HEK293 (cell line): ENCODE measurements at regions not wholly inside any gene's neighbourhood (a gene's known extent, or its start where the extent isn't known, plus 50 kb on each side); places are given as distances from the start of the nearest gene placed in this dataset.

Experiments
- CTCF ChIA-PET: fragments of 350-600 bp; formaldehyde crosslinking; extraction: SDS; loops from one replicate; lab custom pipeline; 2021; ENCODE audit warnings: antibody characterized with exemption; lab: Yijun Ruan, JAX
- POLR2A ChIA-PET: fragments of 300-600 bp; formaldehyde crosslinking; extraction: SDS; loops from one replicate; lab custom pipeline; 2020; ENCODE audit warnings: antibody characterized with exemption, inconsistent platforms; lab: Yijun Ruan, JAX
- H3K27ac ChIP-seq: fragments of 200-500 bp; sonication (Bioruptor generic); 2 replicates; pipeline ENCODE4 v1.5.1; 2014; ENCODE audit warnings: low read depth, low read length, control low read depth, inconsistent platforms; ENCODE audit errors: extremely low read depth
- H3K36me3 ChIP-seq, 2 experiments: fragments of 200-500 bp in 1 of 2; sonication (Bioruptor generic) in 1 of 2; 1 replicate in 1 of 2; 2 replicates in 1 of 2; pipeline ENCODE4 v1.5.1; 2014 to 2017; ENCODE audit warnings: inconsistent platforms in 2 of 2, low read length in 2 of 2; ENCODE audit not compliant: control insufficient read depth in 2 of 2, insufficient read depth in 1 of 2
- H3K4me1 ChIP-seq: fragments of 200-500 bp; sonication (Bioruptor generic); 2 replicates; pipeline ENCODE4 v1.5.1; 2014; ENCODE audit warnings: mild to moderate bottlenecking, low read length, inconsistent platforms; ENCODE audit not compliant: control insufficient read depth, insufficient read depth
- H3K4me3 ChIP-seq: 2 replicates; pipeline ENCODE4 v1.5.1; 2011; ENCODE audit warnings: low read depth, mild to moderate bottlenecking, control low read depth, low read length, moderate library complexity
- H3K9me3 ChIP-seq: fragments of 200-500 bp; sonication (Bioruptor generic); 2 replicates; pipeline ENCODE4 v1.5.1; 2014; ENCODE audit warnings: low read depth, low read length, inconsistent platforms; ENCODE audit not compliant: control insufficient read depth, insufficient read depth
- MZF1 ChIP-seq: fragments of 450-650 bp; formaldehyde crosslinking; IDR thresholded peaks from 2 replicates; pipeline ENCODE4 v1.5.1; 2017; ENCODE audit warnings: missing biosample characterization, missing genetic modification characterization, borderline replicate concordance
- PRDM1 ChIP-seq: fragments of 450-650 bp; formaldehyde crosslinking; IDR thresholded peaks from 2 replicates; pipeline ENCODE4; 2016; ENCODE audit warnings: missing biosample characterization, missing genetic modification characterization
- RBAK ChIP-seq: fragments of 450-650 bp; formaldehyde crosslinking; IDR thresholded peaks from 2 replicates; pipeline ENCODE4 v1.5.1; 2016; ENCODE audit warnings: missing biosample characterization, missing genetic modification characterization
- SP2 ChIP-seq: fragments of 450-650 bp; formaldehyde crosslinking; IDR thresholded peaks from 2 replicates; pipeline ENCODE4 v1.5.1; 2016; ENCODE audit warnings: missing biosample characterization, missing genetic modification characterization
- TRIM28 ChIP-seq: IDR thresholded peaks from 2 replicates; pipeline ENCODE4 v1.6.1; 2011; ENCODE audit warnings: low read length, control low read depth, borderline replicate concordance
- ZNF146 ChIP-seq: fragments of 450-650 bp; formaldehyde crosslinking; IDR thresholded peaks from 2 replicates; pipeline ENCODE4 v1.5.1; 2016; ENCODE audit warnings: missing biosample characterization, missing genetic modification characterization
- ZNF157 ChIP-seq: fragments of 450-650 bp; formaldehyde crosslinking; IDR thresholded peaks from 2 replicates; pipeline ENCODE4 v1.5.1; 2016; ENCODE audit warnings: missing biosample characterization, missing genetic modification characterization
- ZNF16 ChIP-seq: fragments of 450-650 bp; formaldehyde crosslinking; IDR thresholded peaks from 2 replicates; pipeline ENCODE4 v1.5.1; 2016; ENCODE audit warnings: low read depth, missing biosample characterization, missing genetic modification characterization
- ZNF311 ChIP-seq: fragments of 450-650 bp; formaldehyde crosslinking; IDR thresholded peaks from 2 replicates; pipeline ENCODE4 v1.5.1; 2017; ENCODE audit warnings: missing biosample characterization, missing genetic modification characterization, borderline replicate concordance
- ZNF514 ChIP-seq: fragments of 450-650 bp; formaldehyde crosslinking; IDR thresholded peaks from 2 replicates; pipeline ENCODE4 v1.5.1; 2016; ENCODE audit warnings: missing biosample characterization, missing genetic modification characterization
- ZNF654 ChIP-seq: fragments of 450-650 bp; formaldehyde crosslinking; IDR thresholded peaks from 2 replicates; pipeline ENCODE4 v1.5.1; 2016; ENCODE audit warnings: low read depth, missing biosample characterization, missing genetic modification characterization
- ZNF785 ChIP-seq: fragments of 450-650 bp; formaldehyde crosslinking; IDR thresholded peaks from 2 replicates; pipeline ENCODE4 v1.5.1; 2016; ENCODE audit warnings: missing biosample characterization, missing genetic modification characterization
- ZNF830 ChIP-seq: fragments of 450-650 bp; IDR thresholded peaks from 2 replicates; pipeline ENCODE4 v1.5.0; 2018; ENCODE audit warnings: missing biosample characterization, missing genetic modification characterization, low read depth, mild to moderate bottlenecking, moderate library complexity
- ZNF843 ChIP-seq: fragments of 450-650 bp; formaldehyde crosslinking; IDR thresholded peaks from 2 replicates; pipeline ENCODE4 v1.5.1; 2016; ENCODE audit warnings: missing biosample characterization, missing genetic modification characterization
- ZXDB ChIP-seq: fragments of 450-650 bp; formaldehyde crosslinking; IDR thresholded peaks from 2 replicates; pipeline ENCODE4 v1.5.1; 2016; ENCODE audit warnings: missing biosample characterization, missing genetic modification characterization
- TF ChIP-seq, protein P1 (sequence below): fragments of 450-650 bp; formaldehyde crosslinking; IDR thresholded peaks from 2 replicates; pipeline ENCODE4 v1.5.1; 2016; ENCODE audit warnings: missing biosample characterization, missing genetic modification characterization
- TF ChIP-seq, protein P2 (sequence below): fragments of 450-650 bp; formaldehyde crosslinking; IDR thresholded peaks from 2 replicates; pipeline ENCODE4 v1.5.1; 2016; ENCODE audit warnings: missing biosample characterization, missing genetic modification characterization
- TF ChIP-seq, protein P3 (sequence below): fragments of 450-650 bp; formaldehyde crosslinking; IDR thresholded peaks from 2 replicates; pipeline ENCODE4 v1.5.0; 2017; ENCODE audit warnings: missing biosample characterization, missing genetic modification characterization, borderline replicate concordance
- TF ChIP-seq, protein P4 (sequence below): fragments of 450-650 bp; formaldehyde crosslinking; IDR thresholded peaks from 2 replicates; pipeline ENCODE4; 2016; ENCODE audit warnings: missing biosample characterization, missing genetic modification characterization
- TF ChIP-seq, protein P5 (sequence below): fragments of 450-650 bp; formaldehyde crosslinking; IDR thresholded peaks from 2 replicates; pipeline ENCODE4 v1.5.1; 2016; ENCODE audit warnings: missing biosample characterization, missing genetic modification characterization
- TF ChIP-seq, protein P6 (sequence below): fragments of 450-650 bp; formaldehyde crosslinking; IDR thresholded peaks from 2 replicates; pipeline ENCODE4 v1.5.1; 2016; ENCODE audit warnings: missing biosample characterization, missing genetic modification characterization, low read depth

DNA sequence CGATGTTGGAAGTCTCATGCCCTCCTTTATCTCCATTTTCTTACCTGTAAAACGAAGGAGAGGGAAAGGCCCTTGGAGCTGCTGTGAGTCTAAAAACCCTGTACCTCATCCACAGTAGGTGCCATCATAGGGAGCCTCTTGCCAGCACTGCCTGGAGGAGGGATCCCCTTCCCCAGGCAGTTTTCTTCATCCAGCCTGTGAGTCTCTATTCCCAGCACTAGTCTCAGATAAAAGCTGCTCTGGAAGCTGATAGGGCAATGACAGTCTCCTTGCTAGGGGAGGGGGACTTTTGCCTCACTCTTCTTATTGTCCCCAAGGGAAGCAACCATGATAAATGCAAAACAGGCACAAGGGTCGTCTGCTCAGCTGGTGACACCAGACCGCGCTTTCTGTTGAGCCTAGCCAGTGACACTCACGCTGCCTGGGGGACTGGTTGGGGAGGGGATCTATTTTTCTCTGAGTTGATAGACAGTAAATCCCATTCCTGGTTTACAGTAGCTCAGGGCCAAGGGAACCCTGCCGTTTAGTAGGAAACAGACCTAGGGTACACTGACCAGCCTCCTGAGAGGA, 139.5 kb upstream of the NABP1 start (continued):
- TF ChIP-seq, protein P1, sequence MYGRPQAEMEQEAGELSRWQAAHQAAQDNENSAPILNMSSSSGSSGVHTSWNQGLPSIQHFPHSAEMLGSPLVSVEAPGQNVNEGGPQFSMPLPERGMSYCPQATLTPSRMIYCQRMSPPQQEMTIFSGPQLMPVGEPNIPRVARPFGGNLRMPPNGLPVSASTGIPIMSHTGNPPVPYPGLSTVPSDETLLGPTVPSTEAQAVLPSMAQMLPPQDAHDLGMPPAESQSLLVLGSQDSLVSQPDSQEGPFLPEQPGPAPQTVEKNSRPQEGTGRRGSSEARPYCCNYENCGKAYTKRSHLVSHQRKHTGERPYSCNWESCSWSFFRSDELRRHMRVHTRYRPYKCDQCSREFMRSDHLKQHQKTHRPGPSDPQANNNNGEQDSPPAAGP (tag by site-specific recombination): no peak
- TF ChIP-seq ZNF311 (tag by site-specific recombination): no peak

DNA sequence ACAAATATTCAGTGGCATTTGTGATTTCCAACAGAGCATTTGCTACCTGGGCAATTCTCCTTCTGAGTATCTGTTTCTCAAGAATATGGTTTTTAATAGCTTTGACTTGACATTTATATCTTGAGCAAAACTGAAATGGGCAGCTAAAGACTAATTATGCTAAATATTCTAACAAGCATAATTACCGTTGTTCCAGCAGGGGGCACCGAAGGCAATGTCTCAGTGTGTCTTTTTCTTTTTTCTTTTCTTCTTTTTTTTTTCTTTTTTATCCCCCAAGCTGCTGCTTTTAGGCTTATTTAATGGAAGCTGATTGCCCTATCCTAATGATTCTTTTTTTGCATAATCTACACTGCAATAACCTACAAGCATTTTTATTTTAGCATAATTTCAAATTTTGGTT, 138.9 kb upstream of the NABP1 start:
- ChIA-PET CTCF (interaction anchor here (0.5 to 1.7 kb wide), 32 partner anchors 8 to 1148 kb away, joined by 3 to 8 read pairs (median 4); no protein-coding TSS in a partner anchor), POLR2A (no interaction called here)
- Histone ChIP-seq H3K36me3 (no peaks in the 10 kb centered on the region), H3K9me3 (no peaks in the 10 kb centered on the region), H3K4me1 (no peaks in the 10 kb centered on the region), H3K27ac (no peak overlapping the region), H3K4me3 (no peak overlapping the region)
- TF ChIP-seq ZNF654 (tag by site-specific recombination) (peak; percentile 40; the same call in 1 of the 2 replicates), MZF1 (tag by site-specific recombination) (no peak), ZNF157 (tag by site-specific recombination) (no peak)
- TF ChIP-seq, protein P2, sequence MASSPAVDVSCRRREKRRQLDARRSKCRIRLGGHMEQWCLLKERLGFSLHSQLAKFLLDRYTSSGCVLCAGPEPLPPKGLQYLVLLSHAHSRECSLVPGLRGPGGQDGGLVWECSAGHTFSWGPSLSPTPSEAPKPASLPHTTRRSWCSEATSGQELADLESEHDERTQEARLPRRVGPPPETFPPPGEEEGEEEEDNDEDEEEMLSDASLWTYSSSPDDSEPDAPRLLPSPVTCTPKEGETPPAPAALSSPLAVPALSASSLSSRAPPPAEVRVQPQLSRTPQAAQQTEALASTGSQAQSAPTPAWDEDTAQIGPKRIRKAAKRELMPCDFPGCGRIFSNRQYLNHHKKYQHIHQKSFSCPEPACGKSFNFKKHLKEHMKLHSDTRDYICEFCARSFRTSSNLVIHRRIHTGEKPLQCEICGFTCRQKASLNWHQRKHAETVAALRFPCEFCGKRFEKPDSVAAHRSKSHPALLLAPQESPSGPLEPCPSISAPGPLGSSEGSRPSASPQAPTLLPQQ (tag by site-specific recombination): no peak

DNA sequence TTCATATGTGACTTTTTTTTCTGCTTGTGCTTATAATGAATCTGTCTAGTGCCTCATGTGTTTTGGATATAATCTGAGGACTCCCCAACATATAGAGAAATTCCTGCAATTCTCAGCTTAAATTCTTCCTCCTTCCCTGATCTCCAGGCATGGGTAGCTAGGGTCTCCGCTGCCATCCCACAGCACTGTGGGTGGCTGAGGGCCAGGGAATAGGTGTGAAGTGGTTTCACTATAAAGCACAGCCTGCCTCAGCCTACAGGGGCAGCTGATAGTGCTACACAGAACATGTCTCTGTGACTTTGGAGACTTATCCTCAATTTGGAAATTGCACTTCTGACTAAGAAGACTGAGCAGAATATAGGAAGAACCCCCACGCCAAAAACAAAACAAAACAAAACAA, 137.3 kb upstream of the NABP1 start:
- TF ChIP-seq ZXDB (tag by site-specific recombination) (no peak), ZNF785 (tag by site-specific recombination) (no peak), ZNF311 (tag by site-specific recombination) (no peak), ZNF514 (tag by site-specific recombination) (no peak), ZNF843 (tag by site-specific recombination) (no peak), SP2 (tag by site-specific recombination) (no peak), RBAK (tag by site-specific recombination) (no peak), ZNF16 (tag by site-specific recombination) (no peak), TRIM28 (no peak), ZNF830 (tag by site-specific recombination) (no peak), ZNF146 (no peak), PRDM1 (no peak)
- TF ChIP-seq, protein P3, sequence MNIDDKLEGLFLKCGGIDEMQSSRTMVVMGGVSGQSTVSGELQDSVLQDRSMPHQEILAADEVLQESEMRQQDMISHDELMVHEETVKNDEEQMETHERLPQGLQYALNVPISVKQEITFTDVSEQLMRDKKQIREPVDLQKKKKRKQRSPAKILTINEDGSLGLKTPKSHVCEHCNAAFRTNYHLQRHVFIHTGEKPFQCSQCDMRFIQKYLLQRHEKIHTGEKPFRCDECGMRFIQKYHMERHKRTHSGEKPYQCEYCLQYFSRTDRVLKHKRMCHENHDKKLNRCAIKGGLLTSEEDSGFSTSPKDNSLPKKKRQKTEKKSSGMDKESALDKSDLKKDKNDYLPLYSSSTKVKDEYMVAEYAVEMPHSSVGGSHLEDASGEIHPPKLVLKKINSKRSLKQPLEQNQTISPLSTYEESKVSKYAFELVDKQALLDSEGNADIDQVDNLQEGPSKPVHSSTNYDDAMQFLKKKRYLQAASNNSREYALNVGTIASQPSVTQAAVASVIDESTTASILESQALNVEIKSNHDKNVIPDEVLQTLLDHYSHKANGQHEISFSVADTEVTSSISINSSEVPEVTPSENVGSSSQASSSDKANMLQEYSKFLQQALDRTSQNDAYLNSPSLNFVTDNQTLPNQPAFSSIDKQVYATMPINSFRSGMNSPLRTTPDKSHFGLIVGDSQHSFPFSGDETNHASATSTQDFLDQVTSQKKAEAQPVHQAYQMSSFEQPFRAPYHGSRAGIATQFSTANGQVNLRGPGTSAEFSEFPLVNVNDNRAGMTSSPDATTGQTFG (tag by site-specific recombination): no peak
- TF ChIP-seq, protein P4, sequence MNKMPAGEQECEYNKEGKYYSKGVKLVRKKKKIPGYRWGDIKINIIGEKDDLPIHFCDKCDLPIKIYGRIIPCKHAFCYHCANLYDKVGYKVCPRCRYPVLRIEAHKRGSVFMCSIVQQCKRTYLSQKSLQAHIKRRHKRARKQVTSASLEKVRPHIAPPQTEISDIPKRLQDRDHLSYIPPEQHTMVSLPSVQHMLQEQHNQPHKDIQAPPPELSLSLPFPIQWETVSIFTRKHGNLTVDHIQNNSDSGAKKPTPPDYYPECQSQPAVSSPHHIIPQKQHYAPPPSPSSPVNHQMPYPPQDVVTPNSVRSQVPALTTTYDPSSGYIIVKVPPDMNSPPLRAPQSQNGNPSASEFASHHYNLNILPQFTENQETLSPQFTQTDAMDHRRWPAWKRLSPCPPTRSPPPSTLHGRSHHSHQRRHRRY (tag by site-specific recombination): no peak
- TF ChIP-seq, protein P5, sequence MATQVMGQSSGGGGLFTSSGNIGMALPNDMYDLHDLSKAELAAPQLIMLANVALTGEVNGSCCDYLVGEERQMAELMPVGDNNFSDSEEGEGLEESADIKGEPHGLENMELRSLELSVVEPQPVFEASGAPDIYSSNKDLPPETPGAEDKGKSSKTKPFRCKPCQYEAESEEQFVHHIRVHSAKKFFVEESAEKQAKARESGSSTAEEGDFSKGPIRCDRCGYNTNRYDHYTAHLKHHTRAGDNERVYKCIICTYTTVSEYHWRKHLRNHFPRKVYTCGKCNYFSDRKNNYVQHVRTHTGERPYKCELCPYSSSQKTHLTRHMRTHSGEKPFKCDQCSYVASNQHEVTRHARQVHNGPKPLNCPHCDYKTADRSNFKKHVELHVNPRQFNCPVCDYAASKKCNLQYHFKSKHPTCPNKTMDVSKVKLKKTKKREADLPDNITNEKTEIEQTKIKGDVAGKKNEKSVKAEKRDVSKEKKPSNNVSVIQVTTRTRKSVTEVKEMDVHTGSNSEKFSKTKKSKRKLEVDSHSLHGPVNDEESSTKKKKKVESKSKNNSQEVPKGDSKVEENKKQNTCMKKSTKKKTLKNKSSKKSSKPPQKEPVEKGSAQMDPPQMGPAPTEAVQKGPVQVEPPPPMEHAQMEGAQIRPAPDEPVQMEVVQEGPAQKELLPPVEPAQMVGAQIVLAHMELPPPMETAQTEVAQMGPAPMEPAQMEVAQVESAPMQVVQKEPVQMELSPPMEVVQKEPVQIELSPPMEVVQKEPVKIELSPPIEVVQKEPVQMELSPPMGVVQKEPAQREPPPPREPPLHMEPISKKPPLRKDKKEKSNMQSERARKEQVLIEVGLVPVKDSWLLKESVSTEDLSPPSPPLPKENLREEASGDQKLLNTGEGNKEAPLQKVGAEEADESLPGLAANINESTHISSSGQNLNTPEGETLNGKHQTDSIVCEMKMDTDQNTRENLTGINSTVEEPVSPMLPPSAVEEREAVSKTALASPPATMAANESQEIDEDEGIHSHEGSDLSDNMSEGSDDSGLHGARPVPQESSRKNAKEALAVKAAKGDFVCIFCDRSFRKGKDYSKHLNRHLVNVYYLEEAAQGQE (tag by site-specific recombination): no peak
- TF ChIP-seq, protein P6, sequence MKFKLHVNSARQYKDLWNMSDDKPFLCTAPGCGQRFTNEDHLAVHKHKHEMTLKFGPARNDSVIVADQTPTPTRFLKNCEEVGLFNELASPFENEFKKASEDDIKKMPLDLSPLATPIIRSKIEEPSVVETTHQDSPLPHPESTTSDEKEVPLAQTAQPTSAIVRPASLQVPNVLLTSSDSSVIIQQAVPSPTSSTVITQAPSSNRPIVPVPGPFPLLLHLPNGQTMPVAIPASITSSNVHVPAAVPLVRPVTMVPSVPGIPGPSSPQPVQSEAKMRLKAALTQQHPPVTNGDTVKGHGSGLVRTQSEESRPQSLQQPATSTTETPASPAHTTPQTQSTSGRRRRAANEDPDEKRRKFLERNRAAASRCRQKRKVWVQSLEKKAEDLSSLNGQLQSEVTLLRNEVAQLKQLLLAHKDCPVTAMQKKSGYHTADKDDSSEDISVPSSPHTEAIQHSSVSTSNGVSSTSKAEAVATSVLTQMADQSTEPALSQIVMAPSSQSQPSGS (tag by site-specific recombination): no peak
- H3K27ac ChIP-seq: no peak overlapping the region
- no peaks in the 10 kb centered on the region for H3K4me1 ChIP-seq
- no peaks in the 10 kb centered on the region for H3K9me3 ChIP-seq
- no peak overlapping the region for H3K4me3 ChIP-seq
- POLR2A ChIA-PET: no interaction called here
- CTCF ChIA-PET: interaction anchor here (1.0 to 1.2 kb wide), 2 partner anchors 12 to 26 kb away, joined by 4 read pairs; no protein-coding TSS in a partner anchor
- H3K36me3 ChIP-seq: no peaks in the 10 kb centered on the region
